HepG2 (cell line): ENCODE measurements at regions not wholly inside any gene's neighbourhood (a gene's known extent, or its start where the extent isn't known, plus 50 kb on each side); places are given as distances from the start of the nearest gene placed in this dataset.

ENCODE experiments used
- ATAC-seq: fragments of 200-7000 bp; cut with Tn5 transposase; 3 replicates; pipeline ENCODE4 v1.9.1; 2020; ENCODE audit warnings: mild to moderate bottlenecking, moderate library complexity
- BruUV-seq: library from RNA; stranded (reverse); fragments of 400-500 nt; replicated peaks from 2 replicates; lab custom pipeline; 2021; lab: Mats Ljungman, UMichigan
- CTCF ChIA-PET: fragments of 300-600 bp; formaldehyde crosslinking; extraction: SDS; loops from one replicate; lab custom pipeline; 2021; ENCODE audit warnings: low total read pairs, inconsistent platforms, low intra/inter-chr PET ratio; lab: Yijun Ruan, JAX
- POLR2A ChIA-PET: fragments of 350-600 bp; sonication (Branson Sonifier 250); formaldehyde crosslinking; loops from one replicate; lab custom pipeline; 2020; ENCODE audit warnings: antibody characterized with exemption, inconsistent platforms; lab: Yijun Ruan, JAX
- DNase-seq: peaks from one replicate; pipeline ENCODE4 v3.0.0-alpha.2; 2015; ENCODE audit warnings: low spot score
- FAIRE-seq: peaks from 3 replicates; lab custom pipeline; 2011; peaks lifted over from hg19 to GRCh38; lab: Jason Lieb, UNC
- H2AFZ ChIP-seq: one replicate; pipeline ENCODE4 v1.6.1; 2011; ENCODE audit warnings: low read length, inconsistent platforms
- H3K27ac ChIP-seq: fragments of 300-600 bp; 3 replicates; pipeline ENCODE4 v1.8.0; 2011; ENCODE audit warnings: mixed run types, mild to moderate bottlenecking, mixed read lengths, low read length, inconsistent platforms; ENCODE audit not compliant: insufficient read depth; ENCODE audit errors: extremely low read length
- H3K27me3 ChIP-seq, 2 experiments: fragments of 200-600 bp in 1 of 2; 2 replicates in 1 of 2; 3 replicates in 1 of 2; pipeline versions ENCODE4 v1.6.0 to v1.8.0; 2011; ENCODE audit warnings: low read length in 2 of 2, mild to moderate bottlenecking in 2 of 2, moderate library complexity in 2 of 2, inconsistent platforms in 1 of 2; ENCODE audit not compliant: insufficient read depth in 2 of 2, control insufficient read depth in 1 of 2
- H3K36me3 ChIP-seq, 2 experiments: fragments of 200-600 bp in 1 of 2; replicated peaks in 1 of 2; 2 replicates in 1 of 2; 3 replicates in 1 of 2; pipeline versions ENCODE4 v1.5.1 to v1.8.0; 2011; ENCODE audit warnings: low read length in 2 of 2, inconsistent platforms in 1 of 2; ENCODE audit not compliant: insufficient read depth in 2 of 2, control insufficient read depth in 1 of 2
- H3K4me1 ChIP-seq: 2 replicates; pipeline ENCODE4 v1.5.1; 2012; ENCODE audit warnings: low read length, inconsistent platforms; ENCODE audit not compliant: insufficient read depth
- H3K4me2 ChIP-seq: 2 replicates; pipeline ENCODE4 v1.6.0; 2011; ENCODE audit warnings: low read depth, low read length, inconsistent platforms
- H3K4me3 ChIP-seq, 3 experiments: fragments of 200-600 bp in 1 of 3; sonication (generic), shearing (Covaris generic) in 1 of 3; replicated peaks in 1 of 3; 2 replicates each; pipeline ENCODE4 v1.5.1; 2011 to 2016; ENCODE audit warnings: low read length in 3 of 3, inconsistent platforms in 2 of 3, low read depth in 2 of 3, mild to moderate bottlenecking in 2 of 3, control low read depth in 1 of 3, mixed read lengths in 1 of 3; ENCODE audit not compliant: insufficient read depth in 1 of 3
- H3K79me2 ChIP-seq: one replicate; pipeline ENCODE4 v1.6.1; 2011; ENCODE audit warnings: low read length, inconsistent platforms; ENCODE audit not compliant: insufficient read depth
- H3K9ac ChIP-seq: 2 replicates; pipeline ENCODE4 v1.6.0; 2011; ENCODE audit warnings: mild to moderate bottlenecking, low read depth, low read length, inconsistent platforms; ENCODE audit not compliant: insufficient read depth
- H3K9me3 ChIP-seq: 2 replicates; pipeline ENCODE4 v1.5.1; 2012; ENCODE audit warnings: mild to moderate bottlenecking, low read length
- H4K20me1 ChIP-seq: 2 replicates; pipeline ENCODE4 v1.6.0; 2011; ENCODE audit warnings: inconsistent platforms, mild to moderate bottlenecking, low read length, moderate library complexity; ENCODE audit not compliant: insufficient read depth
- FOSL1 ChIP-seq: sonication (generic); formaldehyde crosslinking; IDR thresholded peaks from 2 replicates; pipeline ENCODE4 v1.9.0; 2021; ENCODE audit warnings: missing genetic modification reagents, borderline replicate concordance
- FOXA3 ChIP-seq: IDR thresholded peaks from 2 replicates; pipeline ENCODE4 v1.6.1; 2016; ENCODE audit warnings: missing genetic modification reagents, missing compliant biosample characterization
- FOXO1 ChIP-seq: sonication (generic); formaldehyde crosslinking; IDR thresholded peaks from 2 replicates; pipeline ENCODE4 v1.4.0; 2020; ENCODE audit warnings: missing genetic modification reagents
- GTF3A ChIP-seq: sonication (generic); formaldehyde crosslinking; conservative IDR thresholded peaks from 2 replicates; pipeline ENCODE4 v1.4.0; 2020; ENCODE audit warnings: mild to moderate bottlenecking, missing genetic modification reagents
- HMGA1 ChIP-seq: sonication (generic); formaldehyde crosslinking; conservative IDR thresholded peaks from 2 replicates; pipeline ENCODE4 v1.4.0; 2020; ENCODE audit warnings: missing genetic modification reagents
- JARID2 ChIP-seq: sonication (generic); formaldehyde crosslinking; IDR thresholded peaks from 2 replicates; pipeline ENCODE4 v1.8.1; 2023; ENCODE audit warnings: missing genetic modification reagents, inconsistent platforms; ENCODE audit not compliant: insufficient replicate concordance
- KMT2A ChIP-seq: sonication (generic); formaldehyde crosslinking; IDR thresholded peaks from 2 replicates; pipeline ENCODE4 v1.4.0; 2020; ENCODE audit warnings: missing genetic modification reagents
- NCOA5 ChIP-seq: sonication (generic); formaldehyde crosslinking; IDR thresholded peaks from 2 replicates; pipeline ENCODE4 v1.4.0; 2020; ENCODE audit warnings: missing genetic modification reagents
- RCOR2 ChIP-seq: IDR thresholded peaks from 2 replicates; pipeline ENCODE4 v1.6.1; 2016; ENCODE audit warnings: missing biosample characterization, missing genetic modification reagents
- RNF2 ChIP-seq: fragments of 450-650 bp; conservative IDR thresholded peaks from 2 replicates; pipeline ENCODE4 v1.6.1; 2016; ENCODE audit warnings: low read depth
- SMARCE1 ChIP-seq: fragments of 450-650 bp; IDR thresholded peaks from 2 replicates; pipeline ENCODE4 v1.6.1; 2017; ENCODE audit warnings: borderline replicate concordance
- ZFP90 ChIP-seq: sonication (generic); formaldehyde crosslinking; IDR thresholded peaks from 2 replicates; pipeline ENCODE4 v1.8.0; 2022; ENCODE audit warnings: missing genetic modification reagents, mild to moderate bottlenecking, inconsistent platforms, borderline replicate concordance
- ZNF160 ChIP-seq: sonication (generic); formaldehyde crosslinking; IDR thresholded peaks from 2 replicates; pipeline ENCODE4 v1.8.0; 2022; ENCODE audit warnings: mild to moderate bottlenecking, inconsistent platforms, missing genetic modification reagents
- ZNF382 ChIP-seq: sonication (generic); formaldehyde crosslinking; IDR thresholded peaks from 2 replicates; pipeline ENCODE4 v1.5.0; 2020; ENCODE audit warnings: missing genetic modification reagents, mild to moderate bottlenecking, borderline replicate concordance
- ZNF556 ChIP-seq: sonication (generic); formaldehyde crosslinking; IDR thresholded peaks from 2 replicates; pipeline ENCODE4 v1.4.0; 2020; ENCODE audit warnings: mild to moderate bottlenecking, missing genetic modification reagents, borderline replicate concordance
- ZNF816 ChIP-seq: sonication (generic); formaldehyde crosslinking; IDR thresholded peaks from 2 replicates; pipeline ENCODE4 v1.8.0; 2022; ENCODE audit warnings: missing genetic modification reagents, mild to moderate bottlenecking, borderline replicate concordance
- WGBS: methylation state at CpG from one replicate; pipeline ENCODE4 v1.1.6; 2017; ENCODE audit warnings: low lambda C conversion rate; 5-methylcytosine and 5-hydroxymethylcytosine counted together
- in situ Hi-C: cut with HindIII; loops from 2 replicates; pipeline ENCODE4 v1.10.0; 2017; ENCODE audit warnings: low pct_unique_long_range_greater_than_20kb; ENCODE audit not compliant: extremely low pct_ligation_motif_present
- intact Hi-C: fragments of 100-400 bp; cut with micrococcal nuclease; formaldehyde crosslinking; loops from one replicate; pipeline ENCODE4 v1.10.0; 2022; ENCODE audit not compliant: unreplicated experiment
- TF ChIP-seq, protein P1 (sequence below): sonication (generic); formaldehyde crosslinking; conservative IDR thresholded peaks from 2 replicates; pipeline ENCODE4 v1.8.0; 2022; ENCODE audit warnings: low read depth, missing genetic modification reagents
- TF ChIP-seq, protein P2 (sequence below): sonication (generic); formaldehyde crosslinking; IDR thresholded peaks from 2 replicates; pipeline ENCODE4 v1.4.0; 2020; ENCODE audit warnings: missing genetic modification reagents

DNA sequence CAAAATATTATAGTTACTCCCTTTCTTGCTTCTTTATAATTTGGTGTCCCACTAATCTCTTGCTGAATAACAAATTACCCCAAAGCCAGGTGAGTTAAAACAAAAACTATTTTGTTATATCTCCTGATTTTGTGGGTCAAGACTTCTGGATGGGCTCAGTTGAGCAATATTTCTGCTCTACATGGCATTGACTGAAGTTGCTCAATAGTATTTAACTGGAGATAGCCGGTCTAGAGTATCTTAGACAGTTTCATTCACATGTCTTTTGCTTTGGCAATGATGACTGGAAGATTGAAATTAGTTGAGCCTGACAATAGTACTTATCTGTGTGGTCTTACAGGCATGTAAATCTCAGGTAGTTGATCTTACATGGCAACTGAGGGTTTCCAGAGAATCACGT lies 51.0 kb upstream of the TP63 start:
- ChIA-PET CTCF (no interaction called here), POLR2A (no interaction called here)
- no peaks in the 10 kb centered on the region for H3K27me3 ChIP-seq
- intact Hi-C loops (no loop called here), in situ Hi-C loops (no loop called here)
- no peaks in the 10 kb centered on the region for H3K4me1 ChIP-seq
- no peak for FAIRE-seq
- no peak overlapping the region for H3K4me2 ChIP-seq
- H3K27ac ChIP-seq, result no peak overlapping the region
- H3K79me2 ChIP-seq, result no peaks in the 10 kb centered on the region
- H4K20me1 ChIP-seq, result no peaks in the 10 kb centered on the region
- H3K36me3 ChIP-seq, result no peaks in the 10 kb centered on the region
- ATAC-seq, result no peak
- H3K9ac ChIP-seq, result no peak overlapping the region
- BruUV-seq, result no TSS peak
- no peak for DNase-seq
- no peak overlapping the region for H2AFZ ChIP-seq
- no peaks in the 10 kb centered on the region for H3K9me3 ChIP-seq
- TF ChIP-seq ZNF816 (CRISPR knock-in tag), result no peak
- no peak for TF ChIP-seq JARID2
- TF ChIP-seq ZNF382, result no peak
- no peak for TF ChIP-seq NCOA5 (CRISPR knock-in tag)
- TF ChIP-seq, protein P1, sequence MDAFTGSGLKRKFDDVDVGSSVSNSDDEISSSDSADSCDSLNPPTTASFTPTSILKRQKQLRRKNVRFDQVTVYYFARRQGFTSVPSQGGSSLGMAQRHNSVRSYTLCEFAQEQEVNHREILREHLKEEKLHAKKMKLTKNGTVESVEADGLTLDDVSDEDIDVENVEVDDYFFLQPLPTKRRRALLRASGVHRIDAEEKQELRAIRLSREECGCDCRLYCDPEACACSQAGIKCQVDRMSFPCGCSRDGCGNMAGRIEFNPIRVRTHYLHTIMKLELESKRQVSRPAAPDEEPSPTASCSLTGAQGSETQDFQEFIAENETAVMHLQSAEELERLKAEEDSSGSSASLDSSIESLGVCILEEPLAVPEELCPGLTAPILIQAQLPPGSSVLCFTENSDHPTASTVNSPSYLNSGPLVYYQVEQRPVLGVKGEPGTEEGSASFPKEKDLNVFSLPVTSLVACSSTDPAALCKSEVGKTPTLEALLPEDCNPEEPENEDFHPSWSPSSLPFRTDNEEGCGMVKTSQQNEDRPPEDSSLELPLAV (CRISPR knock-in tag), result no peak
- no peak for TF ChIP-seq KMT2A (CRISPR knock-in tag)
- no peak for TF ChIP-seq HMGA1
- TF ChIP-seq FOXA3 (CRISPR knock-in tag), result no peak
- TF ChIP-seq FOSL1 (CRISPR knock-in tag), result no peak
- no peak for TF ChIP-seq RCOR2 (CRISPR knock-in tag)
- no peak for TF ChIP-seq ZNF160 (CRISPR knock-in tag)
- no peak for TF ChIP-seq GTF3A (CRISPR knock-in tag)
- TF ChIP-seq, protein P2, sequence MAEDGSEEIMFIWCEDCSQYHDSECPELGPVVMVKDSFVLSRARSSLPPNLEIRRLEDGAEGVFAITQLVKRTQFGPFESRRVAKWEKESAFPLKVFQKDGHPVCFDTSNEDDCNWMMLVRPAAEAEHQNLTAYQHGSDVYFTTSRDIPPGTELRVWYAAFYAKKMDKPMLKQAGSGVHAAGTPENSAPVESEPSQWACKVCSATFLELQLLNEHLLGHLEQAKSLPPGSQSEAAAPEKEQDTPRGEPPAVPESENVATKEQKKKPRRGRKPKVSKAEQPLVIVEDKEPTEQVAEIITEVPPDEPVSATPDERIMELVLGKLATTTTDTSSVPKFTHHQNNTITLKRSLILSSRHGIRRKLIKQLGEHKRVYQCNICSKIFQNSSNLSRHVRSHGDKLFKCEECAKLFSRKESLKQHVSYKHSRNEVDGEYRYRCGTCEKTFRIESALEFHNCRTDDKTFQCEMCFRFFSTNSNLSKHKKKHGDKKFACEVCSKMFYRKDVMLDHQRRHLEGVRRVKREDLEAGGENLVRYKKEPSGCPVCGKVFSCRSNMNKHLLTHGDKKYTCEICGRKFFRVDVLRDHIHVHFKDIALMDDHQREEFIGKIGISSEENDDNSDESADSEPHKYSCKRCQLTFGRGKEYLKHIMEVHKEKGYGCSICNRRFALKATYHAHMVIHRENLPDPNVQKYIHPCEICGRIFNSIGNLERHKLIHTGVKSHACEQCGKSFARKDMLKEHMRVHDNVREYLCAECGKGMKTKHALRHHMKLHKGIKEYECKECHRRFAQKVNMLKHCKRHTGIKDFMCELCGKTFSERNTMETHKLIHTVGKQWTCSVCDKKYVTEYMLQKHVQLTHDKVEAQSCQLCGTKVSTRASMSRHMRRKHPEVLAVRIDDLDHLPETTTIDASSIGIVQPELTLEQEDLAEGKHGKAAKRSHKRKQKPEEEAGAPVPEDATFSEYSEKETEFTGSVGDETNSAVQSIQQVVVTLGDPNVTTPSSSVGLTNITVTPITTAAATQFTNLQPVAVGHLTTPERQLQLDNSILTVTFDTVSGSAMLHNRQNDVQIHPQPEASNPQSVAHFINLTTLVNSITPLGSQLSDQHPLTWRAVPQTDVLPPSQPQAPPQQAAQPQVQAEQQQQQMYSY (CRISPR knock-in tag), result no peak
- TF ChIP-seq ZNF556 (CRISPR knock-in tag), result no peak
- no peak for TF ChIP-seq SMARCE1
- no peak for TF ChIP-seq FOXO1 (CRISPR knock-in tag)
- no peak for TF ChIP-seq ZFP90 (CRISPR knock-in tag)
- TF ChIP-seq RNF2, result no peak
- no peak overlapping the region for H3K4me3 ChIP-seq
- WGBS, result 5% methylated on average over 2 of the region's 2 CpGs
